GM12801 (cell line): ENCODE measurements at regions not wholly inside any gene's neighbourhood (a gene's known extent, or its start where the extent isn't known, plus 50 kb on each side); places are given as distances from the start of the nearest gene placed in this dataset.

ENCODE experiments used
- TF ChIP-seq, protein P1 (sequence below): IDR thresholded peaks from one replicate; pipeline ENCODE4 v1.5.1; 2011; ENCODE audit warnings: control low read depth; ENCODE audit not compliant: insufficient read length; ENCODE audit errors: extremely low read depth

- TF ChIP-seq, protein P1, sequence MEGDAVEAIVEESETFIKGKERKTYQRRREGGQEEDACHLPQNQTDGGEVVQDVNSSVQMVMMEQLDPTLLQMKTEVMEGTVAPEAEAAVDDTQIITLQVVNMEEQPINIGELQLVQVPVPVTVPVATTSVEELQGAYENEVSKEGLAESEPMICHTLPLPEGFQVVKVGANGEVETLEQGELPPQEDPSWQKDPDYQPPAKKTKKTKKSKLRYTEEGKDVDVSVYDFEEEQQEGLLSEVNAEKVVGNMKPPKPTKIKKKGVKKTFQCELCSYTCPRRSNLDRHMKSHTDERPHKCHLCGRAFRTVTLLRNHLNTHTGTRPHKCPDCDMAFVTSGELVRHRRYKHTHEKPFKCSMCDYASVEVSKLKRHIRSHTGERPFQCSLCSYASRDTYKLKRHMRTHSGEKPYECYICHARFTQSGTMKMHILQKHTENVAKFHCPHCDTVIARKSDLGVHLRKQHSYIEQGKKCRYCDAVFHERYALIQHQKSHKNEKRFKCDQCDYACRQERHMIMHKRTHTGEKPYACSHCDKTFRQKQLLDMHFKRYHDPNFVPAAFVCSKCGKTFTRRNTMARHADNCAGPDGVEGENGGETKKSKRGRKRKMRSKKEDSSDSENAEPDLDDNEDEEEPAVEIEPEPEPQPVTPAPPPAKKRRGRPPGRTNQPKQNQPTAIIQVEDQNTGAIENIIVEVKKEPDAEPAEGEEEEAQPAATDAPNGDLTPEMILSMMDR: no peak
Observed at GRCh38 chr14:22506778-22507351, 82.2 kb downstream of the DAD1 start.

- TF ChIP-seq, protein P1: no peak
Observed at GRCh38 chr14:22506378-22506710, 82.7 kb downstream of the DAD1 start.

DNA sequence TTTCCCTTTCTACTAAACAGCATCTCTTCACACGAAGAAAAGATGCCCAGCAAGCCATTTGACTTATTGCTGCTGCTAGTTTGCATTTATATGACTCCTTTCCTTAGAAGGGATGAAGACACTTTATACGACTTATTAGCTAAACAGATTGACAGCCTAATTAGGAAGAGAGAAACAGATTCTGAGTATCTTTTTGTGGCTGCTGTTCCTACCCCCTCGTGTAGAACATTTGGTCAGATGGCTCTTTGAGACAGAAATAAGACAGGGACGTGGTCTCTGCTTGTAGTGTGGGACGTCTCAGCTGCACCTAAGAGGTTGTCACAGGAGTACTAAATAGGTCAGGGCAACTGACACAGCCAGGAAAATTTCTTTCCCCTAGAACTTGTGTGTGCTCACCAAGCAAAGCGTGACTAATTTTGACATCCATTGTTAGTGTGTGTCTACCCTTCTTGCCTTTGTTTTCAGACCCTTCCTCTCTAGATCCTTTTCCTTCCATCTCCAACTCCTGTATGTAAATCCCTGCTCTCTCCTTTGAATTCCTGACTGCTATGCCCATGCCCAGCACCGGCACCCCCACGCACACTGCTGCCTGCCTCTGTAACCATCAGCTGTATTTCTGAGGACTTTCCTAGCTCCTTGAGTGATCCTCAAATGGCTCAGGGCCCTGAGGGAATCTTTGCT lies 83.2 kb downstream of the DAD1 start:
- TF ChIP-seq, protein P1: no peak

- TF ChIP-seq, protein P1: no peak
Observed at GRCh38 chr14:22505309-22505696, 83.7 kb downstream of the DAD1 start.

- TF ChIP-seq, protein P1: no peak
Observed at GRCh38 chr14:22502551-22502950, 86.5 kb downstream of the DAD1 start.

- TF ChIP-seq, protein P1: no peak
Observed at GRCh38 chr14:22502007-22502406, 87.0 kb downstream of the DAD1 start.

GRCh38 chr14:22500954-22501726 lies 87.9 kb downstream of the DAD1 start:
- TF ChIP-seq, protein P1: no peak
